HEK293 (cell line): ENCODE measurements at regions not wholly inside any gene's neighbourhood (a gene's known extent, or its start where the extent isn't known, plus 50 kb on each side); places are given as distances from the start of the nearest gene placed in this dataset.

ENCODE experiments used
- CTCF ChIA-PET: fragments of 350-600 bp; formaldehyde crosslinking; extraction: SDS; loops from one replicate; lab custom pipeline; 2021; ENCODE audit warnings: antibody characterized with exemption; lab: Yijun Ruan, JAX
- POLR2A ChIA-PET: fragments of 300-600 bp; formaldehyde crosslinking; extraction: SDS; loops from one replicate; lab custom pipeline; 2020; ENCODE audit warnings: antibody characterized with exemption, inconsistent platforms; lab: Yijun Ruan, JAX
- H3K27ac ChIP-seq: fragments of 200-500 bp; sonication (Bioruptor generic); 2 replicates; pipeline ENCODE4 v1.5.1; 2014; ENCODE audit warnings: low read depth, low read length, control low read depth, inconsistent platforms; ENCODE audit errors: extremely low read depth
- H3K36me3 ChIP-seq, 2 experiments: fragments of 200-500 bp in 1 of 2; sonication (Bioruptor generic) in 1 of 2; 1 replicate in 1 of 2; 2 replicates in 1 of 2; pipeline ENCODE4 v1.5.1; 2014 to 2017; ENCODE audit warnings: inconsistent platforms in 2 of 2, low read length in 2 of 2; ENCODE audit not compliant: control insufficient read depth in 2 of 2, insufficient read depth in 1 of 2
- H3K4me1 ChIP-seq: fragments of 200-500 bp; sonication (Bioruptor generic); 2 replicates; pipeline ENCODE4 v1.5.1; 2014; ENCODE audit warnings: mild to moderate bottlenecking, low read length, inconsistent platforms; ENCODE audit not compliant: control insufficient read depth, insufficient read depth
- H3K4me3 ChIP-seq: 2 replicates; pipeline ENCODE4 v1.5.1; 2011; ENCODE audit warnings: low read depth, mild to moderate bottlenecking, control low read depth, low read length, moderate library complexity
- H3K9me3 ChIP-seq: fragments of 200-500 bp; sonication (Bioruptor generic); 2 replicates; pipeline ENCODE4 v1.5.1; 2014; ENCODE audit warnings: low read depth, low read length, inconsistent platforms; ENCODE audit not compliant: control insufficient read depth, insufficient read depth
- FEZF1 ChIP-seq: fragments of 450-650 bp; formaldehyde crosslinking; IDR thresholded peaks from 2 replicates; pipeline ENCODE4 v1.5.1; 2016; ENCODE audit warnings: missing biosample characterization, missing genetic modification characterization
- GLI4 ChIP-seq: fragments of 450-650 bp; formaldehyde crosslinking; IDR thresholded peaks from 2 replicates; pipeline ENCODE4 v1.5.1; 2016; ENCODE audit warnings: missing biosample characterization, missing genetic modification characterization
- KLF8 ChIP-seq: fragments of 450-650 bp; formaldehyde crosslinking; IDR thresholded peaks from 2 replicates; pipeline ENCODE4 v1.5.1; 2016; ENCODE audit warnings: missing biosample characterization, missing genetic modification characterization
- OSR2 ChIP-seq: fragments of 450-650 bp; formaldehyde crosslinking; IDR thresholded peaks from 2 replicates; pipeline ENCODE4 v1.5.1; 2016; ENCODE audit warnings: missing biosample characterization, missing genetic modification characterization
- ZFP41 ChIP-seq: fragments of 450-650 bp; formaldehyde crosslinking; IDR thresholded peaks from 2 replicates; pipeline ENCODE4 v1.5.1; 2016; ENCODE audit warnings: missing biosample characterization, missing genetic modification characterization, borderline replicate concordance
- ZNF121 ChIP-seq: fragments of 450-650 bp; formaldehyde crosslinking; IDR thresholded peaks from 2 replicates; pipeline ENCODE4 v1.5.1; 2016; ENCODE audit warnings: missing biosample characterization, missing genetic modification characterization
- ZNF155 ChIP-seq: fragments of 450-650 bp; formaldehyde crosslinking; IDR thresholded peaks from 2 replicates; pipeline ENCODE4 v1.5.1; 2016; ENCODE audit warnings: missing biosample characterization, missing genetic modification characterization
- ZNF175 ChIP-seq: fragments of 450-650 bp; formaldehyde crosslinking; IDR thresholded peaks from 2 replicates; pipeline ENCODE4 v1.5.1; 2016; ENCODE audit warnings: missing biosample characterization, missing genetic modification characterization
- ZNF214 ChIP-seq: fragments of 450-650 bp; formaldehyde crosslinking; IDR thresholded peaks from 2 replicates; pipeline ENCODE4 v1.5.1; 2017; ENCODE audit warnings: missing biosample characterization, mild to moderate bottlenecking, missing genetic modification characterization, borderline replicate concordance
- ZNF391 ChIP-seq: fragments of 450-650 bp; formaldehyde crosslinking; IDR thresholded peaks from 2 replicates; pipeline ENCODE4 v1.5.1; 2016; ENCODE audit warnings: low read depth, missing biosample characterization, missing genetic modification characterization, borderline replicate concordance
- ZNF629 ChIP-seq: fragments of 450-650 bp; formaldehyde crosslinking; IDR thresholded peaks from 2 replicates; pipeline ENCODE4 v1.5.1; 2017; ENCODE audit warnings: missing biosample characterization, missing genetic modification characterization
- ZNF830 ChIP-seq: fragments of 450-650 bp; IDR thresholded peaks from 2 replicates; pipeline ENCODE4 v1.5.0; 2018; ENCODE audit warnings: missing biosample characterization, missing genetic modification characterization, low read depth, mild to moderate bottlenecking, moderate library complexity
- TF ChIP-seq, protein P1 (sequence below): fragments of 450-650 bp; formaldehyde crosslinking; IDR thresholded peaks from 2 replicates; pipeline ENCODE4 v1.5.1; 2016; ENCODE audit warnings: missing biosample characterization, missing genetic modification characterization
- TF ChIP-seq, protein P2 (sequence below): fragments of 450-650 bp; formaldehyde crosslinking; IDR thresholded peaks from 2 replicates; pipeline ENCODE4 v1.5.1; 2016; ENCODE audit warnings: missing biosample characterization, missing genetic modification characterization
- TF ChIP-seq, protein P3 (sequence below): fragments of 450-650 bp; formaldehyde crosslinking; IDR thresholded peaks from 2 replicates; pipeline ENCODE4; 2016; ENCODE audit warnings: missing biosample characterization, missing genetic modification characterization
- TF ChIP-seq, protein P4 (sequence below): fragments of 450-650 bp; formaldehyde crosslinking; conservative IDR thresholded peaks from 2 replicates; pipeline ENCODE4 v1.5.1; 2016; ENCODE audit warnings: low read depth, missing biosample characterization, missing genetic modification characterization
- TF ChIP-seq, protein P5 (sequence below): fragments of 450-650 bp; formaldehyde crosslinking; IDR thresholded peaks from 2 replicates; pipeline ENCODE4 v1.5.1; 2016; ENCODE audit warnings: missing biosample characterization, missing genetic modification characterization

DNA sequence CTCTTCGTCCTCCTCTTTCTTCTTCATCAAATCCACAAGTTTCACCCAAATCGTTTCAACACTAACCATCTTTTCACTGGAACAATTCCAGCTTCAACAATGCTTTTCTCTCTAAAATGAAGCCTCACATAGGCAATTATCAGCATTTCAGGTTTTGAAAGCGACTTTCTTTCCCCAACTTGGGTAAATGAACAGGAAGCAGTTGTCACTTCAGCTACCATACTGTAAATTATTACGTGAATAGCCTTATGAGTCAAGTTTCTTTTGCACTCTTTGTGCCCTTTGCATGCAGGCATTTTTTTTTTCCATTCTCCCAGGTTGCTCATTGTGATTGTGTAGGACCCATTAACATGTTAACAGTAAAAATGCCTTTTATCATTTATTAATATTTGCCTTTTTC, 121.7 kb upstream of the BTBD3 start (continued):
- TF ChIP-seq, protein P1, sequence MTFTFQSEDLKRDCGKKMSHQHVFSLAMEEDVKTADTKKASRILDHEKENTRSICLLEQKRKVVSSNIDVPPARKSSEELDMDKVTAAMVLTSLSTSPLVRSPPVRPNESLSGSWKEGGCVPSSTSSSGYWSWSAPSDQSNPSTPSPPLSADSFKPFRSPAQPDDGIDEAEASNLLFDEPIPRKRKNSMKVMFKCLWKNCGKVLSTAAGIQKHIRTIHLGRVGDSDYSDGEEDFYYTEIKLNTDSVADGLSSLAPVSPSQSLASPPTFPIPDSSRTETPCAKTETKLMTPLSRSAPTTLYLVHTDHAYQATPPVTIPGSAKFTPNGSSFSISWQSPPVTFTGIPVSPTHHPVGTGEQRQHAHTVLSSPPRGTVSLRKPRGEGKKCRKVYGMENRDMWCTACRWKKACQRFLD = no peak

DNA sequence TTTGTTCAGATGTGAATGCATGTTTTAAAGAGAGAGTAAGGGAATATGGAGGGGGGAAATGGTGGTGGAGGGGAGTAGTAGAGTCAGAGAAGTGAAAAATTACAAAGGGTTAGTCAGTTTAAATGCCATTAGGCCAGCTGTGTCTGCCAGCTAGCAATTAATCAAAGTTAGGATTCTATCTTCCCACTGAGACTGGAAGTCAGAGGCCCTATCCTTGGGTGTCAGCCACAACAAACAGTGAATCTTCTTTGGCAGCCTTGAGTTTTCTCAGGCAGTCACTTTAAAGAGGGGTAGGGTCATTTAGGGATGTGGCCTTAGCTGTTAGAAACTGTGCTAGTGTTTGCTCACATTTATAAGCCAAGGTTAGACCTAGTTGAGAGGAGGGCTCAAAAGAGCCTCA, 120.5 kb upstream of the BTBD3 start:
- CTCF ChIA-PET = no interaction called here
- no peak for TF ChIP-seq ZNF175 (tag by site-specific recombination)
- TF ChIP-seq, protein P2, sequence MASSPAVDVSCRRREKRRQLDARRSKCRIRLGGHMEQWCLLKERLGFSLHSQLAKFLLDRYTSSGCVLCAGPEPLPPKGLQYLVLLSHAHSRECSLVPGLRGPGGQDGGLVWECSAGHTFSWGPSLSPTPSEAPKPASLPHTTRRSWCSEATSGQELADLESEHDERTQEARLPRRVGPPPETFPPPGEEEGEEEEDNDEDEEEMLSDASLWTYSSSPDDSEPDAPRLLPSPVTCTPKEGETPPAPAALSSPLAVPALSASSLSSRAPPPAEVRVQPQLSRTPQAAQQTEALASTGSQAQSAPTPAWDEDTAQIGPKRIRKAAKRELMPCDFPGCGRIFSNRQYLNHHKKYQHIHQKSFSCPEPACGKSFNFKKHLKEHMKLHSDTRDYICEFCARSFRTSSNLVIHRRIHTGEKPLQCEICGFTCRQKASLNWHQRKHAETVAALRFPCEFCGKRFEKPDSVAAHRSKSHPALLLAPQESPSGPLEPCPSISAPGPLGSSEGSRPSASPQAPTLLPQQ = peak; percentile 27; the same call in 1 of the 2 replicates
- TF ChIP-seq, all 188 proteins: peak for 1
- Histone ChIP-seq H3K36me3 (no peaks in the 10 kb centered on the region), H3K27ac (no peak overlapping the region), H3K4me1 (peaks cover 10% of the 10 kb centered on the region), H3K4me3 (no peak overlapping the region), H3K9me3 (no peaks in the 10 kb centered on the region)
- POLR2A ChIA-PET = no interaction called here

DNA sequence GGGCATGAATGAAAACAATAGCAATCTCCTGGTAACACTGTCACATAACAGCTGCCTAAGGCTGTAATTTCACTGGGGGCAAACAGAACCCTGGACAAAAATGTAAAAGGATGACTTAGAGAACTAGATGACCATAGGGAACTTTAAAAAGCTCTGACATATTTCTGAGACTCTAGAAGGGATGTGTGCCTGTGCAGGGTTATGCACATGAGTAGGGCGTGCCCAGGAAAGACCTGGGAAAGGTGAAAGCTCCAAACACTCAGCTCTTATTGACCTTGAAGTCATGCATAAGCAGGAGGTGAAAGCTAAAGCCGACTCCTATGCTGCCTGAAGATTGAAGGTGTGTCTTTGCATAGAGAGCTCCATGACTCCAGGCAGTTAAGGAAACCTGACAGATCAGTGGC, 118.4 kb upstream of the BTBD3 start:
- peaks cover 7% of the 10 kb centered on the region for H3K4me1 ChIP-seq
- no peak overlapping the region for H3K27ac ChIP-seq
- no peaks in the 10 kb centered on the region for H3K36me3 ChIP-seq
- no peaks in the 10 kb centered on the region for H3K9me3 ChIP-seq
- TF ChIP-seq ZFP41 (no peak), ZNF155 (tag by site-specific recombination) (no peak), OSR2 (tag by site-specific recombination) (no peak), ZNF121 (tag by site-specific recombination) (no peak), KLF8 (tag by site-specific recombination) (no peak), ZNF830 (tag by site-specific recombination) (no peak), FEZF1 (tag by site-specific recombination) (no peak), ZNF629 (tag by site-specific recombination) (no peak), ZNF214 (tag by site-specific recombination) (no peak), GLI4 (tag by site-specific recombination) (no peak)
- TF ChIP-seq, protein P3, sequence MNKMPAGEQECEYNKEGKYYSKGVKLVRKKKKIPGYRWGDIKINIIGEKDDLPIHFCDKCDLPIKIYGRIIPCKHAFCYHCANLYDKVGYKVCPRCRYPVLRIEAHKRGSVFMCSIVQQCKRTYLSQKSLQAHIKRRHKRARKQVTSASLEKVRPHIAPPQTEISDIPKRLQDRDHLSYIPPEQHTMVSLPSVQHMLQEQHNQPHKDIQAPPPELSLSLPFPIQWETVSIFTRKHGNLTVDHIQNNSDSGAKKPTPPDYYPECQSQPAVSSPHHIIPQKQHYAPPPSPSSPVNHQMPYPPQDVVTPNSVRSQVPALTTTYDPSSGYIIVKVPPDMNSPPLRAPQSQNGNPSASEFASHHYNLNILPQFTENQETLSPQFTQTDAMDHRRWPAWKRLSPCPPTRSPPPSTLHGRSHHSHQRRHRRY = no peak
- POLR2A ChIA-PET = no interaction called here
- CTCF ChIA-PET = interaction anchor here (0.9 to 1.1 kb wide), 3 partner anchors 8 to 117 kb away, joined by 3 to 5 read pairs (median 3); no protein-coding TSS in a partner anchor
- H3K4me3 ChIP-seq = no peak overlapping the region

DNA sequence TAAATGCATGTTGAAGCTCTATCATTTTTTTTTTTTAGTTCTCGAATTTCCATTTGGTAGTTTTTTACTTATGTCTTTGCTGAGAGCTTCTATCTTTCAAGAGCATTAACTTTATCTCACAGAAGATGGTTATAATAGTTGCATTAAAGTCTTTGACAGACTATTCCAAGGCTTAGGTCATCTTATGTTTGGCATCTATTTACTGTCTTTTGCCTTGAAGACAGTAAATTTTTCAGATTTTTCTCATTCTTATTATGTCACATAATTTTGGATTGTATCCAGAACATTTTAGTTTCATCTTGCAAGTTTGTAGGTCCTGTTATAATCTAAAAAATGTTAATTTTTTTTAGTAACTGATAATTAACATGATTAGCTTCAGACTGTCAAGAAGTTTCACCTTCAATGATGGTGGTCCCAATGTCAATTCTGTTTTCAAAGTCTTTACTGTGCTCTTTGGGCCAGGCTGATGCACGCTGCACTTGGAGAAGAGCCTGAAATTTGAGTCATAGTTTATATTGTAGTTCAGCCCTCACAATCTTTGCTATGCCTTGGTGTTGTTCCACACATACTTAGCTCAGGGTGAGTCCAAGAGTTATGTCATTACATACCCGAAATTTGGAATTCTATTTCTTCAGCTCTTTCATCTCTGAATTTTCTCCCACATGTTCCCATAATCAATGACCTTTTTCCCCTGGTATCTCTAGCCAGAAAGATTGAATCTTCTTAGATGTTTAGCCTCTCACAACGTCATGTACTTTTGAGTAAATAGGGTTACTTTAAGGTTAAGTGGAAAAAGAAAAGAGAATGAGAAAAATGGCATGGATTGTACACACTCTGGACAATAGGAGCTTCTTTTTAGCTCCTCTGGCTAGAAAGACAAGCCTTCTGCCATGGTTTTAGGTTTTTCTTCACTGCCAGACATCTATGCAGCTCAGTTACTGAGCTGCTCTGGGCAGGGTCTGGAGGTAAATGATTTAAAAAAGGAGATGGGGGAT, 110.3 kb upstream of the BTBD3 start:
- no peak overlapping the region for H3K4me3 ChIP-seq
- H3K27ac ChIP-seq = no peak overlapping the region
- POLR2A ChIA-PET = no interaction called here
- no peaks in the 10 kb centered on the region for H3K36me3 ChIP-seq
- H3K9me3 ChIP-seq = no peaks in the 10 kb centered on the region
- CTCF ChIA-PET = interaction anchor here (0.5 kb wide), 1 partner anchor 8 kb away, joined by 3 read pairs; no protein-coding TSS in a partner anchor
- H3K4me1 ChIP-seq = no peaks in the 10 kb centered on the region
- TF ChIP-seq, protein P4, sequence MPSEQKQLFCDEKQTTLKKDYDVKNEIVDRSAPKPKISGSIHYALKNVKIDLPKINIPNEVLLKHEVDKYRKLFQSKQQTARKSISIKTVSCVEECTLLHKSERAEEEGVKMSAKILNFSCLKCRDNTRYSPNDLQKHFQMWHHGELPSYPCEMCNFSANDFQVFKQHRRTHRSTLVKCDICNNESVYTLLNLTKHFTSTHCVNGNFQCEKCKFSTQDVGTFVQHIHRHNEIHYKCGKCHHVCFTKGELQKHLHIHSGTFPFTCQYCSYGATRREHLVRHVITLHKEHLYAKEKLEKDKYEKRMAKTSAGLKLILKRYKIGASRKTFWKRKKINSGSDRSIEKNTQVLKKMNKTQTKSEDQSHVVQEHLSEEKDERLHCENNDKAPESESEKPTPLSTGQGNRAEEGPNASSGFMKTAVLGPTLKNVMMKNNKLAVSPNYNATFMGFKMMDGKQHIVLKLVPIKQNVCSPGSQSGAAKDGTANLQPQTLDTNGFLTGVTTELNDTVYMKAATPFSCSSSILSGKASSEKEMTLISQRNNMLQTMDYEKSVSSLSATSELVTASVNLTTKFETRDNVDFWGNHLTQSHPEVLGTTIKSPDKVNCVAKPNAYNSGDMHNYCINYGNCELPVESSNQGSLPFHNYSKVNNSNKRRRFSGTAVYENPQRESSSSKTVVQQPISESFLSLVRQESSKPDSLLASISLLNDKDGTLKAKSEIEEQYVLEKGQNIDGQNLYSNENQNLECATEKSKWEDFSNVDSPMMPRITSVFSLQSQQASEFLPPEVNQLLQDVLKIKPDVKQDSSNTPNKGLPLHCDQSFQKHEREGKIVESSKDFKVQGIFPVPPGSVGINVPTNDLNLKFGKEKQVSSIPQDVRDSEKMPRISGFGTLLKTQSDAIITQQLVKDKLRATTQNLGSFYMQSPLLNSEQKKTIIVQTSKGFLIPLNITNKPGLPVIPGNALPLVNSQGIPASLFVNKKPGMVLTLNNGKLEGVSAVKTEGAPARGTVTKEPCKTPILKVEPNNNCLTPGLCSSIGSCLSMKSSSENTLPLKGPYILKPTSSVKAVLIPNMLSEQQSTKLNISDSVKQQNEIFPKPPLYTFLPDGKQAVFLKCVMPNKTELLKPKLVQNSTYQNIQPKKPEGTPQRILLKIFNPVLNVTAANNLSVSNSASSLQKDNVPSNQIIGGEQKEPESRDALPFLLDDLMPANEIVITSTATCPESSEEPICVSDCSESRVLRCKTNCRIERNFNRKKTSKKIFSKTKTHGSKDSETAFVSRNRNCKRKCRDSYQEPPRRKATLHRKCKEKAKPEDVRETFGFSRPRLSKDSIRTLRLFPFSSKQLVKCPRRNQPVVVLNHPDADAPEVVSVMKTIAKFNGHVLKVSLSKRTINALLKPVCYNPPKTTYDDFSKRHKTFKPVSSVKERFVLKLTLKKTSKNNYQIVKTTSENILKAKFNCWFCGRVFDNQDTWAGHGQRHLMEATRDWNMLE (tag by site-specific recombination) = no peak
- no peak for TF ChIP-seq ZNF391 (tag by site-specific recombination)
- TF ChIP-seq, protein P5, sequence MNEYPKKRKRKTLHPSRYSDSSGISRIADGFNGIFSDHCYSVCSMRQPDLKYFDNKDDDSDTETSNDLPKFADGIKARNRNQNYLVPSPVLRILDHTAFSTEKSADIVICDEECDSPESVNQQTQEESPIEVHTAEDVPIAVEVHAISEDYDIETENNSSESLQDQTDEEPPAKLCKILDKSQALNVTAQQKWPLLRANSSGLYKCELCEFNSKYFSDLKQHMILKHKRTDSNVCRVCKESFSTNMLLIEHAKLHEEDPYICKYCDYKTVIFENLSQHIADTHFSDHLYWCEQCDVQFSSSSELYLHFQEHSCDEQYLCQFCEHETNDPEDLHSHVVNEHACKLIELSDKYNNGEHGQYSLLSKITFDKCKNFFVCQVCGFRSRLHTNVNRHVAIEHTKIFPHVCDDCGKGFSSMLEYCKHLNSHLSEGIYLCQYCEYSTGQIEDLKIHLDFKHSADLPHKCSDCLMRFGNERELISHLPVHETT (tag by site-specific recombination) = no peak
